H1 (cell line): ENCODE measurements at regions not wholly inside any gene's neighbourhood (a gene's known extent, or its start where the extent isn't known, plus 50 kb on each side); places are given as distances from the start of the nearest gene placed in this dataset.

Experiments
- CTCF ChIA-PET: fragments of 300-600 bp; sonication (Branson Sonifier 250); formaldehyde crosslinking; loops from one replicate; lab custom pipeline; 2021; ENCODE audit not compliant: partially characterized antibody; lab: Charles Lee
- POLR2A ChIA-PET: fragments of 300-600 bp; sonication (Branson Sonifier 250); formaldehyde crosslinking; loops from one replicate; lab custom pipeline; 2021; ENCODE audit warnings: inconsistent platforms; ENCODE audit not compliant: partially characterized antibody; lab: Charles Lee
- DNase-seq, 2 experiments: peaks; one replicate each; pipeline versions ENCODE4 v3.0.0 to v3.0.0-alpha.2; 2010 to 2022; ENCODE audit warnings: low spot score in 2 of 2, low read depth in 1 of 2, mixed read lengths in 1 of 2
- FAIRE-seq: peaks from 2 replicates; lab custom pipeline; 2011; peaks lifted over from hg19 to GRCh38; lab: Jason Lieb, UNC
- H2AFZ ChIP-seq: 2 replicates; pipeline ENCODE4 v1.8.1; 2012; ENCODE audit warnings: low read length, inconsistent platforms
- H2AK5ac ChIP-seq: 2 replicates; pipeline ENCODE4 v1.6.1; 2013; ENCODE audit warnings: low read depth, low read length
- H2BK120ac ChIP-seq: replicated peaks from 2 replicates; pipeline ENCODE3; 2013; ENCODE audit warnings: low read depth, low read length, inconsistent platforms
- H2BK12ac ChIP-seq: 2 replicates; pipeline ENCODE4 v1.6.1; 2013; ENCODE audit warnings: low read depth, low read length
- H2BK15ac ChIP-seq: 2 replicates; pipeline ENCODE4 v1.6.1; 2013; ENCODE audit warnings: low read length
- H2BK20ac ChIP-seq: 2 replicates; pipeline ENCODE4 v1.6.1; 2013; ENCODE audit warnings: low read length
- H2BK5ac ChIP-seq: 2 replicates; pipeline ENCODE4 v1.6.1; 2013; ENCODE audit warnings: low read depth, low read length
- H3K14ac ChIP-seq: 2 replicates; pipeline ENCODE4 v1.6.1; 2013; ENCODE audit warnings: inconsistent platforms; ENCODE audit not compliant: insufficient read length
- H3K18ac ChIP-seq: 2 replicates; pipeline ENCODE4 v1.6.1; 2013; ENCODE audit warnings: low read length; ENCODE audit errors: extremely low read depth
- H3K23ac ChIP-seq: 2 replicates; pipeline ENCODE4 v1.6.1; 2013; ENCODE audit warnings: inconsistent platforms; ENCODE audit not compliant: insufficient read length
- H3K23me2 ChIP-seq: 2 replicates; pipeline ENCODE4 v1.6.1; 2013; ENCODE audit warnings: low read depth, low read length
- H3K27ac ChIP-seq: 2 replicates; pipeline ENCODE4 v1.6.1; 2011; ENCODE audit warnings: low read depth, low read length, inconsistent platforms
- H3K27me3 ChIP-seq, 4 experiments: replicated peaks in 1 of 4; 1 replicate in 1 of 4; 2 replicates in 3 of 4; pipeline versions ENCODE4 v1.6.1 to v1.8.1; 2011 to 2013; ENCODE audit warnings: low read length in 3 of 4, mild to moderate bottlenecking in 3 of 4, inconsistent platforms in 2 of 4, mixed read lengths in 2 of 4, moderate library complexity in 1 of 4; ENCODE audit not compliant: control insufficient read depth in 3 of 4, insufficient read depth in 3 of 4; ENCODE audit errors: extremely low read depth in 1 of 4
- H3K36me3 ChIP-seq, 4 experiments: 2 replicates each; pipeline versions ENCODE4 v1.6.1 to v1.8.1; 2011 to 2013; ENCODE audit warnings: mild to moderate bottlenecking in 4 of 4, low read length in 3 of 4, moderate library complexity in 2 of 4, control low read depth in 1 of 4, inconsistent platforms in 1 of 4; ENCODE audit not compliant: insufficient read depth in 4 of 4, control insufficient read depth in 2 of 4
- H3K4ac ChIP-seq: replicated peaks from 2 replicates; pipeline ENCODE3; 2013; ENCODE audit warnings: low read length, low read depth, mixed read lengths, inconsistent platforms; ENCODE audit not compliant: insufficient read length
- H3K4me1 ChIP-seq, 4 experiments: replicated peaks in 1 of 4; 1 replicate in 1 of 4; 2 replicates in 3 of 4; pipeline versions ENCODE4 v1.6.1 to v1.8.1; 2011 to 2013; ENCODE audit warnings: low read length in 3 of 4, inconsistent platforms in 2 of 4, mixed read lengths in 1 of 4; ENCODE audit not compliant: insufficient read depth in 4 of 4, control insufficient read depth in 3 of 4
- H3K4me2 ChIP-seq, 2 experiments: 2 replicates each; pipeline versions ENCODE4 v1.6.1 to v1.8.1; 2011 to 2013; ENCODE audit warnings: low read depth in 2 of 2, low read length in 2 of 2, control low read depth in 1 of 2, inconsistent platforms in 1 of 2, mild to moderate bottlenecking in 1 of 2; ENCODE audit not compliant: insufficient read depth in 1 of 2
- H3K4me3 ChIP-seq, 4 experiments: fragments of 200-600, 300-600 bp in 1 of 4; sonication (generic), shearing (Covaris generic), sonication (Bioruptor Twin) in 1 of 4; 2 replicates each; pipeline versions ENCODE4 v1.5.1 to v1.8.1; 2011 to 2016; ENCODE audit warnings: low read length in 4 of 4, low read depth in 3 of 4, control low read depth in 2 of 4, inconsistent platforms in 2 of 4, mild to moderate bottlenecking in 2 of 4, mixed read lengths in 1 of 4, moderate library complexity in 1 of 4; ENCODE audit not compliant: insufficient read depth in 2 of 4; ENCODE audit errors: extremely low read depth in 1 of 4
- H3K56ac ChIP-seq: replicated peaks from 2 replicates; pipeline ENCODE3; 2013; ENCODE audit warnings: low read depth, mild to moderate bottlenecking, mixed read lengths, low read length, inconsistent platforms; ENCODE audit not compliant: insufficient read length
- H3K79me1 ChIP-seq: 2 replicates; pipeline ENCODE4 v1.6.1; 2013; ENCODE audit warnings: low read depth, low read length, control low read depth
- H3K79me2 ChIP-seq, 2 experiments: 2 replicates each; pipeline versions ENCODE4 v1.6.1 to v1.8.1; 2012 to 2013; ENCODE audit warnings: low read length in 2 of 2, mild to moderate bottlenecking in 2 of 2, inconsistent platforms in 1 of 2; ENCODE audit not compliant: insufficient read depth in 2 of 2, control insufficient read depth in 1 of 2
- H3K9ac ChIP-seq, 4 experiments: replicated peaks in 1 of 4; 1 replicate in 1 of 4; 2 replicates in 3 of 4; pipeline versions ENCODE4 v1.6.1 to v1.8.1; 2011 to 2013; ENCODE audit warnings: low read depth in 3 of 4, low read length in 3 of 4, control low read depth in 2 of 4, mild to moderate bottlenecking in 2 of 4, moderate library complexity in 2 of 4, inconsistent platforms in 1 of 4; ENCODE audit errors: extremely low read depth in 1 of 4
- H3K9me3 ChIP-seq, 2 experiments: 2 replicates each; pipeline versions ENCODE4 v1.6.1 to v1.8.1; 2012 to 2013; ENCODE audit warnings: mild to moderate bottlenecking in 2 of 2, moderate library complexity in 2 of 2, control low read depth in 1 of 2, inconsistent platforms in 1 of 2, low read depth in 1 of 2, low read length in 1 of 2, mixed read lengths in 1 of 2; ENCODE audit not compliant: insufficient read depth in 2 of 2
- H4K20me1 ChIP-seq, 2 experiments: replicated peaks in 1 of 2; 2 replicates each; pipeline versions ENCODE3 to v1.8.1; 2011 to 2013; ENCODE audit warnings: inconsistent platforms in 2 of 2, low read length in 2 of 2, mild to moderate bottlenecking in 1 of 2; ENCODE audit not compliant: insufficient read depth in 2 of 2, control insufficient read depth in 1 of 2
- H4K5ac ChIP-seq: 2 replicates; pipeline ENCODE4 v1.6.1; 2013; ENCODE audit warnings: low read length, low read depth, mixed read lengths, inconsistent platforms; ENCODE audit not compliant: insufficient read length
- H4K8ac ChIP-seq: 2 replicates; pipeline ENCODE4 v1.8.0; 2013; ENCODE audit warnings: mild to moderate bottlenecking, moderate library complexity, low read length, inconsistent platforms; ENCODE audit not compliant: insufficient read depth; ENCODE audit errors: extremely low read depth
- H4K91ac ChIP-seq: replicated peaks from 2 replicates; pipeline ENCODE3; 2013; ENCODE audit warnings: low read length, mixed read lengths, inconsistent platforms; ENCODE audit not compliant: insufficient read length
- CREB1 ChIP-seq: IDR thresholded peaks from 2 replicates; pipeline ENCODE4 v1.6.1; 2012; ENCODE audit warnings: inconsistent platforms
- GABPA ChIP-seq: IDR thresholded peaks from 2 replicates; pipeline ENCODE4 v1.6.1; 2011; ENCODE audit warnings: mild to moderate bottlenecking, low read length, moderate library complexity, borderline replicate concordance; ENCODE audit not compliant: insufficient read depth
- HDAC6 ChIP-seq: IDR thresholded peaks from one replicate; pipeline ENCODE4 v1.7.1; 2012; ENCODE audit warnings: low read depth, mild to moderate bottlenecking, inconsistent platforms, low read length, moderate library complexity
- KDM4A ChIP-seq: IDR thresholded peaks from one replicate; pipeline ENCODE4 v1.7.1; 2012; ENCODE audit warnings: low read depth, mild to moderate bottlenecking, moderate library complexity, low read length, inconsistent platforms; ENCODE audit not compliant: severe bottlenecking
- KDM5A ChIP-seq: fragments of 200-600 bp; IDR thresholded peaks from 2 replicates; pipeline ENCODE4 v1.7.1; 2012; ENCODE audit warnings: mild to moderate bottlenecking, low read length, inconsistent platforms, mixed read lengths
- RXRA ChIP-seq: IDR thresholded peaks from 2 replicates; pipeline ENCODE4 v1.6.1; 2011; ENCODE audit warnings: low read depth, mild to moderate bottlenecking, low read length, moderate library complexity; ENCODE audit not compliant: insufficient read depth
- SIN3A ChIP-seq, 2 experiments: IDR thresholded peaks in 1 of 2; conservative IDR thresholded peaks in 1 of 2; 2 replicates each; pipeline ENCODE4 v1.6.1; 2011 to 2012; ENCODE audit warnings: low read length in 2 of 2, improper control_type of control experiment in 1 of 2, low read depth in 1 of 2, mild to moderate bottlenecking in 1 of 2
- SRF ChIP-seq: IDR thresholded peaks from 2 replicates; pipeline ENCODE4 v1.6.1; 2011; ENCODE audit warnings: mild to moderate bottlenecking, low read depth, low read length, moderate library complexity
- TEAD4 ChIP-seq: IDR thresholded peaks from 2 replicates; pipeline ENCODE4 v1.6.1; 2012; ENCODE audit warnings: low read depth, low read length, inconsistent platforms, mixed read lengths
- WGBS, 2 experiments: shearing (Covaris generic) in 1 of 2; methylation state at CpG; one replicate each; pipeline versions ENCODE4 v1.1.6 to v1.1.7; 2013 to 2015; ENCODE audit warnings: low lambda C conversion rate in 2 of 2, mixed read lengths in 2 of 2, inconsistent platforms in 1 of 2, low coverage in 1 of 2, missing lambda C conversion rate in 1 of 2; ENCODE audit not compliant: insufficient replicate concordance in 2 of 2, insufficient coverage in 1 of 2, insufficient read length in 1 of 2; ENCODE audit errors: extremely low coverage in 1 of 2, missing lambda C conversion rate in 1 of 2; 5-methylcytosine and 5-hydroxymethylcytosine counted together

DNA sequence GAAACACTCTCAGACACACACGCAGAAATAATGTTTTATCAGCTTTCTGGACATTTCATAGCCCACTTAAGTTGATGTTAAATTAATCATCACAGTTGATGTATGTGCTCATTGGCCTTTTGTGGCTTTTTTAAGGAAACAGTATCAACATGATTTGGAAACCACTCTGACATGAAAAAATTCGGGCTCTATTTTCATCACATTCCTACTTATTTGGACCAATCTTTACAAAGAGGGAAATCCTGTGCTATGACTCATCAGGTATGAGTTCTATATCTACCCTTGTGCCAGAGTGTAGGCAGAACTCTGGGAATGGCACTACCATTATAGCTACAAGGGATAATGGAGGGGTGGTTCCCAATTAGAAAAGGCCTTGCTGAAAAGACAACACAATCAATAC lies 388.4 kb upstream of the PTGER4 start:
- TF ChIP-seq RXRA (no peak), KDM4A (no peak), CREB1 (no peak), HDAC6 (no peak), TEAD4 (no peak), KDM5A (no peak), SRF (no peak), SIN3A (conservative IDR thresholded peaks at IDR 0.05 in 1 of 2, IDR thresholded peaks at IDR 0.05 in 1 of 2; ENCODE audit: low read depth in 1 of 2, low read length in 2 of 2) (no peak), GABPA (no peak)
- TF ChIP-seq, all 59 proteins: peak for 0
- Histone ChIP-seq H2BK5ac (no peak overlapping the region), H3K79me2 (no peaks in the 10 kb centered on the region), H3K36me3 (no peaks in the 10 kb centered on the region), H2BK20ac (no peak overlapping the region), H4K91ac (no peak overlapping the region), H2BK120ac (no peak overlapping the region), H3K14ac (no peak overlapping the region), H3K79me1 (no peaks in the 10 kb centered on the region), H2BK15ac (no peak overlapping the region), H2BK12ac (no peak overlapping the region), H2AK5ac (no peak overlapping the region), H4K5ac (no peak overlapping the region), H3K9ac (no peak overlapping the region), H2AFZ (no peak overlapping the region), H4K8ac (no peak overlapping the region), H3K4me1 (no peaks in the 10 kb centered on the region), H3K4me2 (no peak overlapping the region), H3K4me3 (no peak overlapping the region), H3K23ac (no peak overlapping the region), H3K56ac (no peak overlapping the region), H3K27ac (no peak overlapping the region), H3K23me2 (no peaks in the 10 kb centered on the region), H3K18ac (no peak overlapping the region), H4K20me1 (no peaks in the 10 kb centered on the region), H3K4ac (no peak overlapping the region), H3K9me3 (no peaks in the 10 kb centered on the region), H3K27me3 (no peaks in the 10 kb centered on the region)
- POLR2A ChIA-PET = no interaction called here
- DNase-seq = no peak
- 94% methylated on average over 2 of the region's 2 CpGs; no CpG with 5 or more reads in 1 of the 2 experiments for WGBS, 2 experiments
- CTCF ChIA-PET = no interaction called here
- FAIRE-seq = no peak
